ENCODE measurements at regions not wholly inside any gene's neighbourhood (a gene's known extent, or its start where the extent isn't known, plus 50 kb on each side); places are given as distances from the start of the nearest gene placed in this dataset.

DNA sequence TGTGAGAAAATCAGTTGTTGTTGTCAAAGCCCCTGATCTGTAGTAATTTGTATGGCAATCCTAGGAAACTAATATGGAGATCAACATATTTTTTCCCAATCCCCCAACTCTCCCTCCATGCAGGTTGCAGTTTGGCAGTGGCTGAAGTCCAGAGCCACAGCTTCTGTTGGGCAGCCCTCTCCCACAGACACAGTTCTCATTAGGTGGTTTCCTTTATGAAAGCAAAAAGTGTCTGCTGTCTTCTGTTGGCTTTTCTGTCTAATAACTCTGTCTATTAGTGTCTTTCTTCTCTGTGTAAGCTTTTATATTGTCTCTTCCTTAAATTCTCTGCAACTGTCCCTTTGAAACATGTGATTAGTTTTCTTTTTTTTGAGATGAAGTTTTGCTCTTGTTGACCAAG, 914.3 kb upstream of the NCAM2 start:
- H3K4me3 ChIP-seq (ENCODE audit: control insufficient read depth, low read depth, low read length): no peak overlapping the region
- no peak for DNase-seq (ENCODE audit: low read depth)
- TF ChIP-seq, protein P1, sequence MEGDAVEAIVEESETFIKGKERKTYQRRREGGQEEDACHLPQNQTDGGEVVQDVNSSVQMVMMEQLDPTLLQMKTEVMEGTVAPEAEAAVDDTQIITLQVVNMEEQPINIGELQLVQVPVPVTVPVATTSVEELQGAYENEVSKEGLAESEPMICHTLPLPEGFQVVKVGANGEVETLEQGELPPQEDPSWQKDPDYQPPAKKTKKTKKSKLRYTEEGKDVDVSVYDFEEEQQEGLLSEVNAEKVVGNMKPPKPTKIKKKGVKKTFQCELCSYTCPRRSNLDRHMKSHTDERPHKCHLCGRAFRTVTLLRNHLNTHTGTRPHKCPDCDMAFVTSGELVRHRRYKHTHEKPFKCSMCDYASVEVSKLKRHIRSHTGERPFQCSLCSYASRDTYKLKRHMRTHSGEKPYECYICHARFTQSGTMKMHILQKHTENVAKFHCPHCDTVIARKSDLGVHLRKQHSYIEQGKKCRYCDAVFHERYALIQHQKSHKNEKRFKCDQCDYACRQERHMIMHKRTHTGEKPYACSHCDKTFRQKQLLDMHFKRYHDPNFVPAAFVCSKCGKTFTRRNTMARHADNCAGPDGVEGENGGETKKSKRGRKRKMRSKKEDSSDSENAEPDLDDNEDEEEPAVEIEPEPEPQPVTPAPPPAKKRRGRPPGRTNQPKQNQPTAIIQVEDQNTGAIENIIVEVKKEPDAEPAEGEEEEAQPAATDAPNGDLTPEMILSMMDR (IDR thresholded peaks at IDR 0.05; ENCODE audit: control insufficient read depth, insufficient read depth, low read depth, low read length, missing control alignments): no peak

DNA sequence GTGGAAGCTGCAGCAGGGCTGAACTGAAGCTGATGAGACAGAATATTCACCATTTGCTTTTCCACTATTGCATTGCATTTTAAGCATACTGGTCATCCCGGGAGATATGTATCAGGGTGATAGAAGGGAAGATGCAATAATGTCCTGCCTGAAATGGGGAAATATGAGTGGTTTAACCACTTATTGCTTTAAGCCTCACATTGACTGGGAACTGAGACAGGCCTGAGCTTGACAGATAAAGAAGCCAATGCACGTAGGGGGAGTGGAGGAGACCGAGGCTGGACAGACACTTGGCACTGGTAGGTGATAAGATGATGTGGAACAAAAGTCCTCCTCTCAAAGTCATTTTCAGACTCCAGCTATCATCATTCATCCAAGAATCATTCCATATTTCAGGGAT, 911.7 kb upstream of the NCAM2 start:
- no peak for DNase-seq (ENCODE audit: low read depth)
- H3K4me3 ChIP-seq (ENCODE audit: control insufficient read depth, low read depth, low read length): no peak overlapping the region
- TF ChIP-seq, protein P1 (IDR thresholded peaks at IDR 0.05; ENCODE audit: control insufficient read depth, insufficient read depth, low read depth, low read length, missing control alignments): no peak

DNA sequence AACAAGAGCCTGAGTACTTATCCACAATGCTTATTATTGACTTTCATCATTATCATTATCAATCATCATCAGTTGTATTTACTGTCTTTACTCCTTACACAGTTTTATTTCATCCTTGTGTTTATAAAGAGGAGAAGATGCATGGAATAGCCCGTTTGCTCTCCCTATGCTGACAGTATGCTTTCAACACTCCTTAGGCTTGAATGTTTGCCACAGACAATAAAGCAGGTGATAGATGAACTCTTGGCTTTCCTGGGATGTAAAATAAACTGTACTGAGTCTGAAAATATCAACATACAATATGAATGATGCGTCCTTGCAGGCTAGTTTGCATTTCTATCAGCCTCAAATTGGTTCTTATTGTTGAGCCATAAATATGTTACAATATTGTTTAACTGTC, 891.8 kb upstream of the NCAM2 start:
- no peak overlapping the region for H3K4me3 ChIP-seq (ENCODE audit: control insufficient read depth, low read depth, low read length)
- DNase-seq (ENCODE audit: low read depth): no peak
- TF ChIP-seq, protein P1 (IDR thresholded peaks at IDR 0.05; ENCODE audit: control insufficient read depth, insufficient read depth, low read depth, low read length, missing control alignments): no peak

DNA sequence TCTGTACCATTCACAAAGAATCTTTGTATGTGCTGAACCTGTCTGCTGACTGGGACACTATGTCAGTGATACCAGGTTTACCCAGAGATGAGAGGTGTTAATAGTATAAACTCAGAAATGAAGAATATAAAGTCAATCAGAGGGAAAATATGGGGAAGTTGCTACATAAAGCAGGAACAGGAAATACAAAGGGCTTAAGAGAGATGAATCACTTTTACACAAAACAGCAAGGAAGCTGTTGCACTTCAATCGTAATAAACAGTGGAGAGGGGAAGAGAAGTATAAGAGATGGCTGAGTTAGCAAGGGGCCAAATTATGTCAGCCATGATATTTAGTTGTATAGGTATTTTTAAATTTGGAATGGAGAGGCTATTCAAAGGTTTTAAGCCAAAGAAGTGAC, 890.2 kb upstream of the NCAM2 start:
- no peak overlapping the region for H3K4me3 ChIP-seq (ENCODE audit: control insufficient read depth, low read depth, low read length)
- DNase-seq (ENCODE audit: low read depth): no peak
- TF ChIP-seq, protein P1 (IDR thresholded peaks at IDR 0.05; ENCODE audit: control insufficient read depth, insufficient read depth, low read depth, low read length, missing control alignments): no peak

DNA sequence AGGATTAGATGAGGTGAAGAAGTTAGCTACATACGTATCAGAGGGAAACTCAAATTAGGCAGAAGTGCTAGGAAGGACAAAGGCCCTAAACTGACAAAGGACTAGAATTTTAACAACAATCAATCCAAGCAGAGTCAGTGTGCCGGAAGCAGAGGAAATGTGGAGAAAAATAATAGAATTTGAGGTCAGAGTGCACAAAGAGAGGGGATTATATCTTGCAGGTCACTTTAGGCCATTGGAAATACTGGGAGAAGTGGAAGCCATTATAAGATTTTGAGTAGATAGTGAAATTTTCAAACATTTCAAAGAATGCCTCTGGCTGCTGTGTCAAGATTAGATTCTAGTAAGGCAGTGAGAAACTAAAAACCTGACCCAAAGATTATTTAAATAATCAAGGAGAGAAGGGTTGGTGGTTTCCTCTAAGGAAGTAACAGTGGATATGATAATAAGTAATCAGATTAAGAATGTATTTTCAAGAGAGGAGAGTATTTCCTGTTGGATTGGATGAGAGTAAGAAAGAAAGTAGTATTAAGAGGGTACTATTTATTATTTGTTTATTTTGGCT, 889.2 kb upstream of the NCAM2 start:
- H3K4me3 ChIP-seq (ENCODE audit: control insufficient read depth, low read depth, low read length): no peak overlapping the region
- DNase-seq (ENCODE audit: low read depth): no peak
- TF ChIP-seq, protein P1 (IDR thresholded peaks at IDR 0.05; ENCODE audit: control insufficient read depth, insufficient read depth, low read depth, low read length, missing control alignments): no peak

DNA sequence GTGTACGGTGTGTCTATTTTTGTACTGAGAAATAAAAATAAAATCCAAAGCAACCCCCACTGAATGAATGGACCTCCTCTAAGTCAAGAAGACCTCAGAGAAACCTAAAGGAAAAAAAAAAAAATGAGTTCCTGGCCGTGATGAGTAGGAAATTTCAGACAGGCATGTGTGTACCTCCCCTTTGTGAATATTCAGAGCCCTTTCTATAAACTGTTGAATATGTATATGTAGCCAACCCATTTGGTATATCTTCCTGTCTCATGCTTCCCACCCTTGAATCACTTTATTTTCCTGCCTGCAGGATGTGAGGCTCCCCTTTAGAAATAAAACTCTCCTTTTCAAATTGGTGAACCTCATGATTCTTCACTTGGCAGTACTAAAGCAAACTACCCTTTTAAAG, 887.8 kb upstream of the NCAM2 start:
- DNase-seq (ENCODE audit: low read depth): no peak
- TF ChIP-seq, protein P1 (IDR thresholded peaks at IDR 0.05; ENCODE audit: control insufficient read depth, insufficient read depth, low read depth, low read length, missing control alignments): no peak
- no peak overlapping the region for H3K4me3 ChIP-seq (ENCODE audit: control insufficient read depth, low read depth, low read length)

DNA sequence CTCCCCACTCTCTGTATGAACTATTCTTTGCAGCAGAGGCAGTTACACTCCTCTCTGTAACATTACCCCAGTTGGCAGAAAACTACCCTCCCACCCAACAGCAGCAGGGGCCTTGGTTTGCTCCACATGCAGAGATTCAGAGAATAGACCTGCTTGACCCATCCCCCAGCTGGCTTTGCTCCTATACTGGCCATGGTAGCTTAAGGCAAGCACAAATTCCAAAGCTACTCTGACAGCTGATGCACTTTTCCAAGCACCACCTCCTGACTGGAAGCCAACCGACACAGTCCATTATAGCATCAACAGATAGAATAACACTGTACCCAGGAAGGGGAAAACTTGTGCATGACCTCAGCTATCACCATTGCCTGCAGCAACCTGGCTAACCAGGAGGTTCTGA, 846.5 kb upstream of the NCAM2 start:
- TF ChIP-seq, protein P1 (IDR thresholded peaks at IDR 0.05; ENCODE audit: control insufficient read depth, insufficient read depth, low read depth, low read length, missing control alignments): no peak
- H3K4me3 ChIP-seq (ENCODE audit: control insufficient read depth, low read depth, low read length): no peak overlapping the region
- no peak for DNase-seq (ENCODE audit: low read depth)
